HG03575 (cell line): ENCODE measurements at regions not wholly inside any gene's neighbourhood (a gene's known extent, or its start where the extent isn't known, plus 50 kb on each side); places are given as distances from the start of the nearest gene placed in this dataset.
"Not testable (repeated sequence)": the region's sequence is repeated elsewhere in the genome, so short reads cannot be mapped to it uniquely, and the experiment has no call there.

Experiments
- ATAC-seq: cut with Tn5 transposase; IDR thresholded peaks from one replicate; pipeline ENCODE4 v1.9.1; 2021; ENCODE audit not compliant: unreplicated experiment, insufficient number of reproducible peaks, low FRiP score; ENCODE audit errors: extremely low read depth

- ATAC-seq: not testable (repeated sequence)
These were observed 237.1 kb downstream of the POTED start for GRCh38 chr21:13846718-13847117.

DNA sequence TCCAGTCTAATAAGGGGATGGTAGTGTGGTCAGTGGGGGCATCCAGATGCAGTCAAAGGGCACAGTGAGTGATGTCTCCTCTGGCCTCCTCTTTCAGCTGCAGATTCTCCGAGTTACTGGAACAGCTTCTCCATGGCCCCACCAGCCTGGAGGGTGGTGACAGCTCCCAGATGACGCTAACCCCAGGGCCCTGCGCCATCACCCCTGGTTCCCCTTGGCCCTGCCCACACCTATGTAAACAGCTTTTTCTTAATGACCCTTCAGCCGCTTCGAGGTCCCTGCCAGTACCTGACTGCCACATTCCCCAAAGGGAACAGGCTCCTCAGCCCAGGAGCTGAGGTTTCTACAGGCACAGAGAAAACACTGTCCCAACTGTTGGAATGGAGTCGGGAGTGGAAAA, 235.0 kb downstream of the POTED start:
- not testable (repeated sequence) for ATAC-seq

GRCh38 chr21:13843081-13843480, 233.5 kb downstream of the POTED start:
- ATAC-seq: not testable (repeated sequence)

GRCh38 chr21:13827666-13828065, 218.1 kb downstream of the POTED start:
- ATAC-seq: not testable (repeated sequence)

DNA sequence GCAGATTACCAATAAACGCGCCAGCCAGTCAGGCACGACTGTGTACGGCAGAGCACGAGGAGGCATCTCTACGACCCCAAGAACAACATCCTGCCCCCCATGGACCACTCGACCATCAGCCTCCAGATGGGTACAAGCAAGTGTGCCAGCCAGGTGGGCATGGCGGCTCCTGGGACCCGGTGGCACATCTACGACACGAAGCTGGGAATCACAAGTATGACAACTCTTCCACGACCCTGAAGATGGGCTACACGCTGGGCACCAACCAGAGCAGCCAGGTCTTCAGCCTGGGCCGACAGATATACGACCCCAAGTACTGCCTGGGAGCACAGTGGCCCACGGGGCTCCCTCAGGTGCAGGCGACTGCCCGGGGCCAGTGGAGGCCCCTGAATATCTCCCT, 217.6 kb downstream of the POTED start:
- ATAC-seq: no peak

DNA sequence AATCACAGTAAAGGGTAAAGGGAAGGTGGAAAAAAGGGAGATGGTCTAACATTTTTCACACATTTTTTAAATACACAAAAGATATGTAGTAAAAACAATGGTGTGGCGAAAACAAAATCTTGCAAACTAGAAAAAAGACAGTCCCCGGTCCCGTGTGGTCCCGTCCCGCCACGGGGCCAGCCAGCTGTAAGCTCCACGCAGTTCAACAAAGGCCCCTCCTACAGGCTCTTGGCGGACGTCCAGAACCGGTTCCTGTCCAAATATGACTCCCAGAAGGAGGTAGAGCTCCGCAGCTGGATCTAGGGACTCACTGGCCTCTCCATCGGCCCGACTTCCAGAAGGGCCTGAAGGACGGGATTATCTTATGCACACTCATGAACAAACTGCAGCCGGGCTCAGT, 216.9 kb downstream of the POTED start:
- not testable (repeated sequence) for ATAC-seq

GRCh38 chr21:13825218-13825778, 215.7 kb downstream of the POTED start:
- ATAC-seq: not testable (repeated sequence)

DNA sequence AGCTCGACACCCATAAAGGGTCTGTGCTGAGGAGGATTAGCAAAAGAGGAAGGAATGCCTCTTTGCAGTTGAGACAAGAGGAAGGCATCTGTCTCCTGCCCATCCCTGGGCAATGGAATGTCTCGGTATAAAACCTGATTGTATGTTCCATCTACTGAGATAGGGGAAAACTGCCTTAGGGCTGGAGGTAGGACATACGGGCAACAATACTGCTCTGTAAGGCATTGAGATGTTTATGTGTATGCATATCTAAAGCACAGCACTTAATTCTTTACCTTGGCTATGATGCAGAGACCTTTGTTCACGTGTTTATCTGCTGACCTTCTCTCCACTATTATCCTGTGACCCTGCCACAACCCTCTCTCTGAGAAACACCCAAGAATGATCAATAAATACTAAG, 210.7 kb downstream of the POTED start:
- not testable (repeated sequence) for ATAC-seq

DNA sequence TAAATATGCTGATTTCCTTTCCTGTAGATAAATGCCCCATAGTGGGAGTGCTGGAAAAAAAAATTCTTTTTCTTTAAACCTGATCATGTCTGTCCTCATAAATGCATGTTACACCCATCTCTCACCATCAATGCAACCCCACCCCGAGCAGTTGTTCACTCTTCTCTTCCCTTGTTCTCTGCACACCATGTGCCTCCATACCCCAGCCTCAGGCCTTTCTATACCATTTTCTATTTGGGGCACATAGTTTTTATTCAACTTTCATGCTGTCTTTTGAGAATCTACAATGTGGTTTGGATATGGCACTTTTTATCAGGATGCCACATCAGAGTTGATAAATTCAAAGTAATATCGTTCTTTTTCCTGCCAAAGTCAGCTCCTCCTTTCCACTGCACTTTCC, 202.6 kb downstream of the POTED start:
- ATAC-seq: not testable (repeated sequence)

DNA sequence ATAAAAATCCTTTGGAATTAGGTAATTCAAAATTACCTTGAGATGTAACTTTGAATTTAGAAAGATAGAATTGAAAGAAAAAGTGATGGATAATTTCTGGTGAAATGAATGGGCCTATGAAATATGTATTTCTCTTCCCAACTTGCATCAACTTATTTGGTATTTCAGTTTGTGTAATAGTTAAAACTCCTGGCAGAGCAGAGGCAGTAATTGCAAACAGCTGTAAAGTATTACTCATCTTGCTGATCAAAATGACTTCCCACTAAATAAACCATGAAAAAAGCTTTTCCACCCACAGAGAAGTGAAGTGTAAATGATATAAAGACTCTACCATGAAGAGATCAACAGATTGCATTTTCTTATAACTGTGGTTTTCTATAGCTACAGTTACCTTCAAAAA, 201.0 kb downstream of the POTED start:
- not testable (repeated sequence) for ATAC-seq

- not testable (repeated sequence) for ATAC-seq
These were observed 196.9 kb downstream of the POTED start for GRCh38 chr21:13806444-13806843.

- ATAC-seq: not testable (repeated sequence)
These were observed 193.2 kb downstream of the POTED start for GRCh38 chr21:13802757-13803156.
